ENCODE measurements at regions not wholly inside any gene's neighbourhood (a gene's known extent, or its start where the extent isn't known, plus 50 kb on each side); places are given as distances from the start of the nearest gene placed in this dataset.
"Not testable (repeated sequence)": the region's sequence is repeated elsewhere in the genome, so short reads cannot be mapped to it uniquely, and the experiment has no call there.

GRCh38 chrY:7308816-7309215 lies 397.3 kb upstream of the AMELY start:
- no peak for DNase-seq

DNA sequence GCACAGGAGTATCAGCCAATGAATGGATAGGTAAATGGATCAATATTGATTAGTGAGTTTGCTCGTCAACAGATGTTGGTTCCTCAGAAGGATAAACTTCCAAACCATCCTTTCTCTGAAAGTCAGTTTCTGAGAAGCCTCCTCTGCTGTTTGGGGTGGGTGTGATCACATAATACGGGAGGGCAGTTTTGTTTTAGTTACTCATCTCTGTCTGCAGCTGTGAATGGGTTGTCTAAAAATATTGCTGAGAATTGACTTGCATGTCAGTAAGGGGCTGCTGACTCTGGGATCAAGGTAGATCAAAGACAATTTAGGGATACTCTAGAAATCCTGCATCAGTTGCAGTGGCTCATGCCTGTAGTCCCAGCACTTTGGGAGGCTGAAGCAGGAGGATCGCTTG lies 390.8 kb upstream of the AMELY start:
- DNase-seq: no peak

- DNase-seq: no peak
Observed at GRCh38 chrY:7299960-7300359, 388.4 kb upstream of the AMELY start.

DNA sequence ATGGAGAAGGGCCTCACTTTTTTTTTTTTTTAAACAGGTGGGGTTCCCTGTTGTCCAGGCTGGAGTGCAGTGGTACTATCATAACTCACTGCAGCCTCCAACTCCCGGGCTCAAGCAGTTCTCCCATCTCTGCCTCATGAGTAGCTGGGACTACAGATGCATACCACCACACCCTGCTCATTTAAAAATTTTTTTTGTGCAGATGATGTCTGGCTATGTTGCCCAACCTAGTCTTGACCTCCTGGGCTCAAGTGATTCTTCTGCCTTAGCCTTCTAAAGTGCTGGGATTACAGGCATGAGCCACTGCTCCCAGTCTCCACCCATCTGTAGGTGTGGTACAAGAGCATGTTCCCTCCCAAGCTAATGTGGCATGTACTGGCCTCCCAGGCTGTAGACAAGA lies 380.6 kb upstream of the AMELY start:
- DNase-seq: no peak

DNA sequence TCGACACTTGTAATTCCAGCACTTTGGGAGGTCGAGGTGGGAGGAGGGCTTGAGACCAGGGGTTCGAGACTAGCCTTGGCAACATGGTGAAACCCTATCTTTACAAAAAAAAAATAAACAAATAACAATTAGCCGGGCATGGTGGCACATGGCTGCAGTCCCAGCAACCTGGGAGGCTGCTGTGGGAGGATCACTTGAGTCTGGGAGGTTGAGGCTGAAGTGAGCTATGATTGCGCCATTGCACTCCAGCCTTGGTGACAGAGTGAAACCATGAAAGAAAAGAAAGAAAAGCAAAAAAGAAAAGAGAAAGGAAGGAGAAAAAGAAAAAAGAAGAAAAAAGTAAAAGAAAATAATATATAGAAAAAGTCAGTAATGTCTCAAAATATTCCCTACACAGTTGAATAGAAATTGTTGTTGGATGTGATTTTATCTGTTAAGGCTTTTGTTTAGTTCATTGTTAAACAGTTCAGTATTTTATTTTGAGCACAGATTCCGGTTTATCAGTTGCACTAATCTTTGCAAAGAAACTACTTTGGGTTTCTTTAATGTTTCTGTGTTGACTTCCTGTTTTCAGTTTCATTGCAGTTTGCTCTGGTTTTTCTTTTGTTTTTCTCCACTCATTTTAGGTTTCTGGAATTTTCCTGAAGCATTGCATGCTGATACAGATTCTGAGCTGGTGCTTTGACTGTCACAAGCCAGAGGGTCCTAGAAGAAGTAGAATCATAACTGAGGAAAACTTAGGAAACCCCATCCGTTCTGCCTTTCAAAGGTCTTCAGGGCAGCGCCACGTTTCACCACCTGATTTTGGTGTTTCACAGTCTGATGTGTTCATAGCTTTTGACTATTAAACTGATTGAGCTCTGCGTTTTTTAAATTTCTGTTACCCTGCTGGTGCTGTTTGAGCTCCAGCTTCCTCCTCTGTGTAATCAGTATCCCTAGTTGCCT lies 378.6 kb upstream of the AMELY start:
- no peak for DNase-seq

- no peak for DNase-seq
Observed at GRCh38 chrY:7288611-7289010, 377.1 kb upstream of the AMELY start.

GRCh38 chrY:7287963-7288362 lies 376.4 kb upstream of the AMELY start:
- DNase-seq: peak; percentile 3

- no peak for DNase-seq
Observed at GRCh38 chrY:7285388-7285787, 373.8 kb upstream of the AMELY start.

GRCh38 chrY:7283001-7283400 lies 371.4 kb upstream of the AMELY start:
- DNase-seq: no peak

DNA sequence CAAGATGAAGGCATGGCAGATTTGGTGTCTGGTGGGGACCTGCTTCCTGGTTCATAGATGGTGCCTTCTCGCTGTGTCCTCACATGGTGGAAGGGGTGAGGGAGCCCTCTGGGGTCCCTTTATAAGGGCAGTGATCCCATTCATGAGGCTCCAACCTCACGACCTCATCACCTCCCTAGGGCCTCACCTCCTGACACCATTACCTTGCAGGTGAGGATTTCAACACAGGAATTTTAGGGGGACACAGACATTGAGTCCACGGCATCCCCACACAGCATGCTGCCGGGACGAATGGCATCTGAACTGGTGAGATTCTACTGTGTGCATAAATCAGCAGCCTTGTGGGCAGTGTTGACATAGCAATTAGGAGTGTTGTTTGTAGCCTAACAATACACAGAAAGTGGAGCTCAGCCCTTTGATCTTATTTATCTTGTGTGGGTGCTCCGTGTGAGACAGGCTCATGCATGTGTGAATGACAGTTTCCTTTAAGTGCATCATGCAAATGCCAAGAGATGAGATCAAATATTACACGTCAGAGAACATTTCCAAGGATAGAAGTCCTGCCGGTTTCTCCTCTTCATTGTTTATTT lies 368.7 kb upstream of the AMELY start:
- not testable (repeated sequence) for DNase-seq

DNA sequence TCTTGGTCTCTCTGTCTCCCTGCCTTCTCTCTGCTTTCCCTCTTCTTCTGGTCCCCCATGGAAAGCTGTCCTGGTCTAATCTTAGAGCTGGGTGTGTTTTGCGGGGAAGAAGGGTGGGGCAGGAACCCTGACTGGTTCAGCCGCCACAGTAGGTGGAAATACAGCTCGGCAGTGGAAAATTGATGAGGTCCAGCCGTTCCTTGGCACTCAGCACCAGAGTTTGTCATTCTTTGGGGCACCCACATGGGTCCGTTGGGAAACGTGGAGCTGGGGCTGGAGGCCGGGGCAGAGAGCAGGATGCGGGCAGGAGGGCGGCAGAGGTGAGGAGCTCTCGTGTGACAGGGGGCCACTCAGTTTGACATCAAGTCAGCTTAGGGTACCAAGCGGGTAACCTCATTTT lies 364.2 kb upstream of the AMELY start:
- no peak for DNase-seq

GRCh38 chrY:7275014-7275413 lies 363.5 kb upstream of the AMELY start:
- no peak for DNase-seq

GRCh38 chrY:7274369-7274913 lies 362.9 kb upstream of the AMELY start:
- DNase-seq: peak; percentile 12

- DNase-seq: peak; percentile 62
Observed at GRCh38 chrY:7273587-7274203, 362.1 kb upstream of the AMELY start.

- DNase-seq: peak; percentile 55
Observed at GRCh38 chrY:7272556-7273195, 361.1 kb upstream of the AMELY start.

- DNase-seq: no peak
Observed at GRCh38 chrY:7263773-7264172, 352.2 kb upstream of the AMELY start.

- no peak for DNase-seq
Observed at GRCh38 chrY:7262531-7262930, 351.0 kb upstream of the AMELY start.

GRCh38 chrY:7261254-7261653 lies 349.7 kb upstream of the AMELY start:
- DNase-seq: no peak

- DNase-seq: no peak
Observed at GRCh38 chrY:7240101-7240500, 328.5 kb upstream of the AMELY start.

- no peak for DNase-seq
Observed at GRCh38 chrY:7211971-7212370, 300.4 kb upstream of the AMELY start.

DNA sequence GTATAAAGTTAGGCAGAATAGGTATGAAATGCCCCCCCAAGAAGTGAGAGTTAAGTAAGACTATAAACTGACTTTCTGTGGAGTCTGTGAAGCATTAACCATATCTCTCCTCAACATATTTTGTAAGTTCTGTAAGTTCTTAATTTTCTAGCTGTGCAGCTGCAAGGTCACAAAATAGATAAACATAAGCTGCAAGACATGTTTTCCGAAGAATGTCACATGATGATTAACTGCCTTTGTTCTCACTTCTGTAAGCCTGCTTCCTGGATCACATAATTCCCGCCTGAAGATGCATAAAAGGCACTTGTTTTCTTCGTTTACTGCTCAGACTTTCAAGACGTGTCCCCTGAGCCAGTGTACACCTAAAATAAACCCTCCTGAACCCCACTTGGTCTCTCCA lies 292.9 kb upstream of the AMELY start:
- DNase-seq: no peak

DNA sequence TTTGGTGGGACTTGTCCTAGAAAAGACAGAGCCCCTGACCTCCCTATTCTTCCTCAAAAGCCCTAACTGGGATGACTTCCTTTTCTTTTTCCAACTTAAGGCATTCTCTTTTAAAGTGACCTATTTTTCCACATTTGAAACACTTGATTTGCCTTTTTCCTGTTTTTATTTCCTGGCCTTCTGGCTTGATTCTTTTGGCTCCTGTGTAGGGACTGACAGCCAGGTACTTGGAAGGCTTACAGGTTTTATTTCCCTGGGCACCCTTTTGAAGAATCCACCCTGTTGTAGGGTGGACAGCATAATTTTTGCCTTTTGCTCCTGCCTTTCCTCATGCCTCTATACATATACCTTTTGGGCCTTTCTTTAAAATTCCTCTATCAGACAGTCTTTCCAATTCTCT lies 271.0 kb upstream of the AMELY start:
- no peak for DNase-seq

DNA sequence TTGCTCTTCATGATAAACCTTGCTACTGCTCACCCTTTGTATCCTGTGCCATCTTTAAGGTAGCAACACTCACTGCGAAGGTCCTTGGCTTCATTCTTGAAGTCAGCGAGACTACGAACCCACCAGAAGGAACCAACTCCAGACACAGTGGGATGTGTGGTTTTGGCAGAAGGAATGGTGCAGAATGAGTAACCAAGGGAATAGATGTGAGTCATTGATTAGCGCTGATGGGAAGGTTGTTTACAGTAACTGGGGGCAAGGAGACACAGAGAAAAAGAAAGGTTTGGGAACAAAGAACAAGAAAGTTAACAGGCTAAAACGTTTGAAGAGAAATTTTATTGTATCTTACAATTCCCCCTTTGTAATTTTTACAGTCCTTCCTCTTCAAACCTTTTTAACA lies 266.1 kb upstream of the AMELY start:
- no peak for DNase-seq

Data from NCI-H2171 treated with DMSO at 0.1 percent for 48 hours (cell line).